Loucy (cell line): ENCODE measurements at regions not wholly inside any gene's neighbourhood (a gene's known extent, or its start where the extent isn't known, plus 50 kb on each side); places are given as distances from the start of the nearest gene placed in this dataset.

ENCODE experiments used
- H2AFZ ChIP-seq: fragments of 200-600 bp; sonication (generic); 2 replicates; pipeline ENCODE4 v1.6.0; 2016; ENCODE audit warnings: antibody characterized with exemption, mild to moderate bottlenecking, low read length, moderate library complexity
- H3F3A ChIP-seq: fragments of 200-600 bp; 2 replicates; pipeline ENCODE4 v1.6.0; 2016; ENCODE audit warnings: antibody characterized with exemption, low read depth, mild to moderate bottlenecking
- H3K27me3 ChIP-seq: fragments of 200-600 bp; sonication (generic); 2 replicates; pipeline ENCODE4 v1.6.1; 2014; ENCODE audit warnings: low read length, mild to moderate bottlenecking; ENCODE audit not compliant: insufficient read depth, poor library complexity, severe bottlenecking
- H3K36me3 ChIP-seq: fragments of 200-600 bp; sonication (generic); 2 replicates; pipeline ENCODE4 v1.6.1; 2016; ENCODE audit warnings: low read length; ENCODE audit not compliant: insufficient read depth
- H3K4me1 ChIP-seq: fragments of 200-600 bp; sonication (generic); 2 replicates; pipeline ENCODE4 v1.5.1; 2014; ENCODE audit warnings: low read length, mild to moderate bottlenecking; ENCODE audit not compliant: insufficient read depth, poor library complexity, severe bottlenecking
- H3K4me2 ChIP-seq: fragments of 200-600 bp; sonication (generic); 2 replicates; pipeline ENCODE4 v1.6.0; 2014; ENCODE audit warnings: antibody characterized with exemption, low read length, low read depth, mild to moderate bottlenecking; ENCODE audit not compliant: poor library complexity, severe bottlenecking
- H3K4me3 ChIP-seq: fragments of 200-600 bp; sonication (generic); 2 replicates; pipeline ENCODE4 v1.5.1; 2014; ENCODE audit warnings: low read length, mild to moderate bottlenecking, mixed read lengths; ENCODE audit not compliant: poor library complexity, severe bottlenecking
- H3K79me2 ChIP-seq: fragments of 200-600 bp; sonication (generic); 2 replicates; pipeline ENCODE4 v1.6.1; 2014; ENCODE audit warnings: low read length; ENCODE audit not compliant: insufficient read depth
- H3K9ac ChIP-seq: fragments of 200-600 bp; sonication (generic); 2 replicates; pipeline ENCODE4 v1.6.0; 2014; ENCODE audit warnings: mild to moderate bottlenecking, low read depth, low read length, moderate library complexity; ENCODE audit not compliant: poor library complexity, severe bottlenecking
- H3K9me2 ChIP-seq: fragments of 200-600 bp; sonication (generic); replicated peaks from 2 replicates; pipeline ENCODE4 v1.6.1; 2016; ENCODE audit warnings: low read depth, low read length, mixed read lengths
- H3K9me3 ChIP-seq: fragments of 200-600 bp; sonication (generic); 2 replicates; pipeline ENCODE4 v1.6.1; 2014; ENCODE audit warnings: mild to moderate bottlenecking, antibody characterized with exemption, low read length, low read depth; ENCODE audit not compliant: insufficient read depth
- H4K20me1 ChIP-seq: fragments of 200-600 bp; sonication (generic); 2 replicates; pipeline ENCODE4 v1.6.0; 2014; ENCODE audit warnings: antibody characterized with exemption, low read length, mild to moderate bottlenecking; ENCODE audit not compliant: insufficient read depth, poor library complexity, severe bottlenecking
- EZH2phosphoT487 ChIP-seq: fragments of 200-600 bp; IDR thresholded peaks from 2 replicates; pipeline ENCODE4 v1.6.1; 2018; ENCODE audit warnings: antibody characterized with exemption, mild to moderate bottlenecking, moderate library complexity, borderline replicate concordance
- TF ChIP-seq, protein P1 (sequence below): fragments of 200-600 bp; sonication (generic); conservative IDR thresholded peaks from 2 replicates; pipeline ENCODE4 v1.5.1; 2014; ENCODE audit warnings: mild to moderate bottlenecking, antibody characterized with exemption, low read length

DNA sequence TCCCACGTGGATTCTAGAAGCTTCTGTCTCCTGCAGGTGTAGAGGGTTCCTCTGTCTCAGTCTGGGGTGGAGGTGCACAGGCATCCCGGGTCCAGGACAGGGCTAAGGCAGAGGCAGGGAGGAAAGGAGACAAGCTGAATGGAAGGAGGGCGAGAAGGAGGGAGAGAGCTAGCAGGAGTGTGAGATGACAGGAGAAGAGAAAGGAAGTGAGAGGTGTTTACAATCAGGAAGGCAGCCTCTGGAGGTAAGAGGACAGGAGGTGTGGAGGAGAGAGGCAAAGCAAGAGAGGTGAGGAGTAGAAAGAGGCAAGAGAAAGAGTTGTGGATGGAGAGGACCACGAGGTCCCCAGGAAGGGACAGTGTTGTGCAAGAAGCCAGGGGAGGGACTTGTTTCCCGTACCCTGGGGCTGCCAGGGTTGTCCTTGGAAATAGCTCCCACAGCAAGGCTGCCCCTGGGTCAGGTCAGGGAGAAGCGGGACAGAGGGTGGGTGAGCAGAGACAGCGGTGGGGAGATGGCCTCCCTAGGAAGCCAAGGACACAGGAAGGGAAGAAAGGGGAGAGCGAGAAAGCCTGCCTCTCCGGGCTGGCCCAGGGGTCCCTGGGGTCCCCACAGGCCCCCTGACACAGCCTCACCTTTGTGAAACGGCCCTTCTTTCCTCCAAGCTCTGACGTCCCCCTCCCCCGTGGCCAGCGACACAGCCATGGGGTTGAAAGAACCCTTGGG lies 136.9 kb downstream of the CYP26B1 start:
- no peaks in the 10 kb centered on the region for H3K27me3 ChIP-seq
- H3K4me2 ChIP-seq = no peak overlapping the region
- no peaks in the 10 kb centered on the region for H3F3A ChIP-seq
- H4K20me1 ChIP-seq = no peaks in the 10 kb centered on the region
- H3K9ac ChIP-seq = no peak overlapping the region
- no peaks in the 10 kb centered on the region for H3K9me3 ChIP-seq
- no peaks in the 10 kb centered on the region for H3K36me3 ChIP-seq
- H3K4me3 ChIP-seq = no peak overlapping the region
- no peaks in the 10 kb centered on the region for H3K79me2 ChIP-seq
- no peaks in the 10 kb centered on the region for H3K9me2 ChIP-seq
- TF ChIP-seq EZH2phosphoT487 = no peak
- TF ChIP-seq, protein P1, sequence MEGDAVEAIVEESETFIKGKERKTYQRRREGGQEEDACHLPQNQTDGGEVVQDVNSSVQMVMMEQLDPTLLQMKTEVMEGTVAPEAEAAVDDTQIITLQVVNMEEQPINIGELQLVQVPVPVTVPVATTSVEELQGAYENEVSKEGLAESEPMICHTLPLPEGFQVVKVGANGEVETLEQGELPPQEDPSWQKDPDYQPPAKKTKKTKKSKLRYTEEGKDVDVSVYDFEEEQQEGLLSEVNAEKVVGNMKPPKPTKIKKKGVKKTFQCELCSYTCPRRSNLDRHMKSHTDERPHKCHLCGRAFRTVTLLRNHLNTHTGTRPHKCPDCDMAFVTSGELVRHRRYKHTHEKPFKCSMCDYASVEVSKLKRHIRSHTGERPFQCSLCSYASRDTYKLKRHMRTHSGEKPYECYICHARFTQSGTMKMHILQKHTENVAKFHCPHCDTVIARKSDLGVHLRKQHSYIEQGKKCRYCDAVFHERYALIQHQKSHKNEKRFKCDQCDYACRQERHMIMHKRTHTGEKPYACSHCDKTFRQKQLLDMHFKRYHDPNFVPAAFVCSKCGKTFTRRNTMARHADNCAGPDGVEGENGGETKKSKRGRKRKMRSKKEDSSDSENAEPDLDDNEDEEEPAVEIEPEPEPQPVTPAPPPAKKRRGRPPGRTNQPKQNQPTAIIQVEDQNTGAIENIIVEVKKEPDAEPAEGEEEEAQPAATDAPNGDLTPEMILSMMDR = no peak
- H2AFZ ChIP-seq = no peak overlapping the region
- no peaks in the 10 kb centered on the region for H3K4me1 ChIP-seq

DNA sequence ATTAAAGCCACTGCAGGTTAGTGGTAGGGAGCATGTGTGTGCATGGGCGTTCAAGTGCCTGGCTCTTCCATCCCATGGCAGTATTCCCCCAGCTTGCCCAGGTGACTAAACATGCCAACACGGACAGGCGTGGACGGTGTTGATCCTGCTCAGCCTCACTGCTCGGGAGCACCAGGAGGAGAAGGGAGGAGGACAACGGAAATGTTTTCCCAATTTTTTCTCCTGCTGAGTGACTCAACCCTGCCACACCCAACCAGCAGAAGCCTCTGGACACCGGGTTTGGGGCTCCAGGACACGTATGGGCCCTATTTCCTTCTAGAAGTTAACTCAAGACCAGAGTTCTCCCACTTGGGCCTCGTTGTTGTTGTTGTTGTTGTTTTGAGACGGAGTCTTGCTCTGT lies 139.1 kb downstream of the CYP26B1 start:
- Histone ChIP-seq H3K4me2 (no peak overlapping the region), H2AFZ (no peak overlapping the region)

DNA sequence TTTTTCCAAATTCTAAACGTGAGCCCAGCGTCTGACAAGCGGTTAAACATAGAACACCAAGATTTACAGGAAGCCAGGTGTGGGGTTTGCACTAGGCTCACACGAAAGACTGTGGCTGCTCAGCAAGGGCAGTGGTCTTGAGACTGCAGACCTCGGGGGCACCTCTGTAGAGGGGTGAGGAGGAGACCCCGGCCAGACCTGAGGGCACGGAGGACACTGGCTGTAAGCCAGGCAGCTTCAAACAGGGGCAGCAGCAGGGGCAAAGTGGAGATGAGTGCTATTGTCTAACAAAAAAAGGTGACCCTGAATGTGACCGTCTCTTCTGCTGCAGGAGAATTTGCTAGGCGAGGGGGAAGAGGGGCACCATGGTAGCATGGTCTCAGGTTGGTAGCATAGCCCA lies 140.3 kb downstream of the CYP26B1 start:
- Histone ChIP-seq H3K36me3 (no peaks in the 10 kb centered on the region), H3F3A (no peaks in the 10 kb centered on the region), H3K4me2 (no peak overlapping the region), H2AFZ (no peak overlapping the region), H3K9ac (no peak overlapping the region), H3K9me3 (no peaks in the 10 kb centered on the region), H3K4me1 (no peaks in the 10 kb centered on the region), H4K20me1 (no peaks in the 10 kb centered on the region), H3K4me3 (no peak overlapping the region), H3K9me2 (no peaks in the 10 kb centered on the region), H3K79me2 (no peaks in the 10 kb centered on the region), H3K27me3 (no peaks in the 10 kb centered on the region)
- TF ChIP-seq EZH2phosphoT487 = no peak
- TF ChIP-seq, protein P1 = no peak

More for the DNA sequence above, 139.1 kb downstream of the CYP26B1 start:
- H3K9ac ChIP-seq = no peak overlapping the region
- no peaks in the 10 kb centered on the region for H3F3A ChIP-seq
- no peaks in the 10 kb centered on the region for H3K9me3 ChIP-seq
- no peaks in the 10 kb centered on the region for H3K79me2 ChIP-seq
- no peaks in the 10 kb centered on the region for H3K27me3 ChIP-seq
- TF ChIP-seq, protein P1 = no peak
- TF ChIP-seq EZH2phosphoT487 = no peak
- no peaks in the 10 kb centered on the region for H4K20me1 ChIP-seq
- no peaks in the 10 kb centered on the region for H3K4me1 ChIP-seq
- no peaks in the 10 kb centered on the region for H3K9me2 ChIP-seq
- H3K36me3 ChIP-seq = no peaks in the 10 kb centered on the region
- no peak overlapping the region for H3K4me3 ChIP-seq
